Hepatocyte (in vitro differentiated cells): ENCODE measurements at regions not wholly inside any gene's neighbourhood (a gene's known extent, or its start where the extent isn't known, plus 50 kb on each side); places are given as distances from the start of the nearest gene placed in this dataset.

Experiments used
- CTCF ChIP-seq: fragments of 200-600 bp; sonication (generic); IDR thresholded peaks from 2 replicates; pipeline ENCODE4 v1.5.1; 2016; ENCODE audit warnings: antibody characterized with exemption, mild to moderate bottlenecking; ENCODE audit not compliant: poor library complexity
- EZH2 ChIP-seq: fragments of 200-600 bp; sonication (generic); IDR thresholded peaks from 2 replicates; pipeline ENCODE4 v1.6.1; 2016; ENCODE audit warnings: antibody characterized with exemption, mild to moderate bottlenecking, borderline replicate concordance

GRCh38 chr3:28672406-28672805, 323.8 kb upstream of the AZI2 start:
- TF ChIP-seq CTCF (no peak), EZH2 (no peak)
